ENCODE measurements at regions not wholly inside any gene's neighbourhood (a gene's known extent, or its start where the extent isn't known, plus 50 kb on each side); places are given as distances from the start of the nearest gene placed in this dataset.

GRCh38 chr2:207225773-207226172 lies 60.0 kb upstream of the KLF7 start:
- TF ChIP-seq CTCF (IDR thresholded peaks at IDR 0.05; ENCODE audit: insufficient read depth, low read length, poor library complexity, severe bottlenecking) (no peak), EZH2phosphoT487 (conservative IDR thresholded peaks at IDR 0.05; ENCODE audit: low read length) (no peak)

Measured in SU-DHL-6 (cell line).